ENCODE measurements at regions not wholly inside any gene's neighbourhood (a gene's known extent, or its start where the extent isn't known, plus 50 kb on each side); places are given as distances from the start of the nearest gene placed in this dataset.
"Not testable (repeated sequence)": the region's sequence is repeated elsewhere in the genome, so short reads cannot be mapped to it uniquely, and the experiment has no call there.

DNA sequence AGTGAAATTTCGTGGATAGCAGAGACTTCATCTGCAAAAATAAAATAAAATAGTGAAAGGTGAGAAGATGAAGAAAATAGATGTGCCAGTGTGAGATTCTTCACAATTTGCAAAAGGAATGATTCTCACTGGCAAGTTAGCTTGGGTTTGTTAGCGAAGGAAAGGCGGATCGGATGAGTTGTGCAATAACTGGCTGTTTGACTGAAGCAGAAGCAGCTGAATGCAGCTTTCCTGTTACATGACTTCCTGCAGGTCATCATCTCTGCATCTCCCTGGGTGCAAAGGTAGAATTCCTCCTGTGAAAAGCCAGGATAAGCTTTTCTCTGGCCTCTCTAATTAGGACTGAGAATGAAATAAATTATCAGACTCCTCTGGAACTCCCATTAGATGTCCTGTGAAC, 263.1 kb upstream of the CHRM3 start:
- no peak for FAIRE-seq

DNA sequence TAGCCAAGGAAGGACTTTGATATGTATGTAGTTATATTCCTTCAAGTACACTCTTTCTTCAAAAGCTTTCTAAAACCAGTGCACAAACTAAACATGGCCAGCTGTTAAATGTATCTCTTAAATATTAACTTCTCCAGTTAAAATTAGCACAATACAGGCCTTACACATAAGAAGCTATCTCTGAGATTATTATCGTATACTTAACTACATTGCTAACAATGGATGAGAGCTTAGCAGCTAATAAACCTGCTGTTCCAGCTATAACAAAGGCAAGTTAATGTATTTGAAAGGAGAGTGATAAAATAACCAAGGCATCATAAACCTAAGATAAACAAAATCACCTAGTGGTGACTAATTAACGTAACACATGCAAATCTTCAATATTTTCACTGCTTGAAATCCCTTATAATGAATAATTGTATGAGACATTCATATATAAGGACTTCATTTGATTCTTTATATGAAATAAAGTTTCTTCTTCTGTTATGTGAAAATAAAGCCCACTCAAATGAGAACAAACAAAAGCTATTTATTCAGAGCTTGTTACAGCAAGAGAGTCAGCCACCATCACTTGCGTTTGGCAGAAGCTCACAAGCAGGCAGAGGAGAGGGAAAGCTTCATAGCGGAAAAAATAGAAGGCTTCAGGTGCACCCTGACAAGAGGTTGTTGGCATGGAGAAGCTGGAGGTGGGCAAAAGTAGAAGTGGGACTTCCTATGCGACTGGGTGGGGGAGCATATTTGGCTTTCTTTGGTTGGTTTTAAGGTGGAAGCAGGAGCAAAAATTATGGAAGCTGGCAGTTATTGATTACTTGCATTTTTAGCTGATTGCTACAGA, 274.1 kb upstream of the CHRM3 start:
- DNase-seq (ENCODE audit: low spot score) (no peak), FAIRE-seq (no peak)

More for the DNA sequence above, 263.1 kb upstream of the CHRM3 start:
- no peak for DNase-seq (ENCODE audit: low spot score)

DNA sequence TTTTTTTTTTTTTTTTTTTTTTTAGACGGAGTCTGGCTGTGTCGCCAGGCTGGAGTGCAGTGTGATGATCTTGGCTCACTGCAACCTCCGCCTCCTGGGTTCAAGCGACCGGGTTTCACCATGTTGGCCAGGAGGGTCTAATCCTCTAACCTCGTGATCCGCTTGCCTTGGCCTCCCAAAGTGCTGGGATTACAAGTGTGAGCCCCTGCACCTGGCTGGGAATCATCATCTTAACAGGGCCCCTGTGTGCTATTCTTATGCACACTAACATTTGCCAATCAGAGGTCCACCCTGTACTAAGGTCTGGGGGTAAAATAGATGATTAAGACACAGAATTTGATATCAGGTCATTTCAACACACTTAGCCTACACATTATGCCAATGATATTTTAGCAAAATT, 278.7 kb upstream of the CHRM3 start:
- no peak for FAIRE-seq

DNA sequence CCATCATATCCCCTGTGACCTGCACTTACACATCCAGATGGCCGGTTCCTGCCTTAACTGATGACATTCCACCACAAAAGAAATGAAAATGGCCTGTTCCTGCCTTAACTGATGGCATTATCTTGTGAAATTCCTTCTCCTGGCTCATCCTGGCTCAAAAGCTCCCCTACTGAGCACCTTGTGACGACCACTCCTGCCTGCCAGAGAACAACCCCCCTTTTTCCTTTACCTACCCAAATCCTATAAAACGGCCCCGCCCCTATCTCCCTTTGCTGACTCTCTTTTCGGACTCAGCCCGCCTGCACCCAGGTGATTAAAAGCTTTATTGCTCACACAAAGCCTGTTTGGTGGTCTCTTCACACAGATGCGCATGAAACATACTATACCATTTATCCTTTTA, 279.7 kb upstream of the CHRM3 start:
- DNase-seq (ENCODE audit: low spot score); FAIRE-seq: not testable (repeated sequence)

More for the DNA sequence above, 278.7 kb upstream of the CHRM3 start:
- no peak for DNase-seq (ENCODE audit: low spot score)

DNA sequence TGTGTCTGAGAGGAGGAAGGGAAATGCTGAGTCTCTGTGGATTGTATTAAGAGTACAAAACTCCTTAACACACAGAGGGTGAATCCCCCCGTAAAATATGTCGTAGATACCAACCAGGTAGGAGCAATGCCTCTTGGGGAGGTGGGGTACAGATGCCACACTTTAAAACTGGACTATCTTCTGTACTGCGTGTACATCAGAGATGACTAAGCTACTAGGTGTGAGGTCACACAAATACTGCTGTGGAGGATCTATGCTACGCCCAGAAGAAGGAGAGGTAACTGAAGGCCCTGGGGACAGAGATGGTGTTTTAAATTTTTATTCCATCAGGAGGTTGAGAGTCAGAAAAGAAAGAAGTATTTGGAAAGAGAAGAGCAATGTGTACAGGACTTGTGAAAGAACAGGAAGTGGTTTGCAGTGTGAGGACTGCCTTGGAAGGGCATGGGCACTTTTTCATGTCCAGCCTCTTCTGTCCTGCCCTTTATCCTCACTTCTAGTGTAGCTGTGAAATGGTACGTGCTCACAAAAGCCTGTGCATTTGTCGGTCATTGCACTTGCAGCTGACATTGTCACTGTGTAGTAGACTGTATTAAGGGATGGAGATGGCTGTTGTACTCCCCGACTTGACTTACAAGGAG, 287.8 kb upstream of the CHRM3 start:
- FAIRE-seq (no peak), DNase-seq (ENCODE audit: low spot score) (no peak)

DNA sequence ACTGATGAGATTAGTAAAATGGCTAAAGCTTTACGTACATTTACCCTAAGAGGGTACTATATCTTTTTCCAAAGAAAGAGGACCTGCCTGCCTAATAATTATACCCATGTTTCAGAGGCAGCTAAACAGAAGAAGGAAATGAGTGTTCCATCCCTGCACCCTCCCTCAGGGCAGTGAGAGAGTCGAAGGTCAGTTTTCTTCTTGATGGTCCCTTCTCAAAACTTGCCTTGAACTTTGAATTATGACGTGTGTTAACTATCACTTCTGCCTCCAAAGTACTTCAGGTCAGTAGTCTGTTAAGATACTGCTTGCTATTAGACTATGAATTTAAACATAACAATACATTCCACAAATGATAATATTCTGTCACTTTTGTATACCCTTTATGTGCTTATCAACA, 294.8 kb upstream of the CHRM3 start:
- FAIRE-seq (no peak), DNase-seq (ENCODE audit: low spot score) (no peak)

DNA sequence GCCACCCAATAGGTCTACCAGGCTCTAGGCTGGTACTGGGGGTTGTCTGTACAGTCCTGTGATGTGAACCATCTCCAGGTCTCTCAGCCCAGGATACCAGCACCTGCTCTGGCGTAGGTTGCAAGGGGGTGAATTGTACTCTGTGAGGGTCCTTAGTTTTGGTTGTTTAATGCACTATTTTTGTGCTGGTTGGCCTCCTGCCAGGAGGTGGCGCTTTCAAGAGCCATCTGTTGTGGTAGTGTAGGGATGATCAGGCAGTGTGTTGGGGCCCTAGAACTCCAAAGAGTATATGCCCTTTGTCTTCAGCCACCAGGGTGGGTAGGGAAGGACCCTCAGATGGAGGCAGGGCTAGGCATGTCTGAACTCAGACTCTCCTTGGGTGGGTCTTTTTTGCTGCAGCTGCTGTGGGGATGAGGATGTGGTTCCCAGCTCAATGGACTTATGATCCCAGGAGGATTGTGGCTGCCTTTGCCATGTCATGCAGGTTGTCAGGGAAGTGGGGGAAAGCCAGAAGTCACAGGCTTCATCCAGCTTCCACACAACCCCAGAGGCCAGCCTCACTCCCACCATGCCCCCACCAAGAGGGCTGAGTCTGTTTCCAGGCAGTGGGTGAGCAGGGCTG, 301.8 kb upstream of the CHRM3 start:
- DNase-seq (ENCODE audit: low spot score) = no peak
- FAIRE-seq = no peak

DNA sequence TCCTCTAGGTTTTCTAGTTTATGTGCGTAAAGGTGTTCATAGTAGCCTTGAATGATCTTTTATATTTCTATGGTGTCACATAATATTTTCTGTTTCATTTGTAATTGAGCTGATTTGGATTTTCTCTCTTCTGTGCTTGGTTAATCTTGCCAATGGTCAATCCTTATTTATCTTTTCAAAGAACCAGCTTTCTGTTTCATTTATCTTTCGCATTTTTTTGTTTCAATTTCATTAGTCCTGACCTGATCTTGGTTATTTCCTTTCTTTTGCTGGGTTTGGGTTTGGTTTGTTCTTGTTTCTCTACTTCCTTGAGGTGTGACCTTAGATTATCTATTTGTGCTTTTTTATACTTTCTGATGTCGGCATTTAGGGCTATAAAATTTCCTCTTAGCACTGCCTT, 304.4 kb upstream of the CHRM3 start:
- FAIRE-seq; DNase-seq (ENCODE audit: low spot score): not testable (repeated sequence)

DNA sequence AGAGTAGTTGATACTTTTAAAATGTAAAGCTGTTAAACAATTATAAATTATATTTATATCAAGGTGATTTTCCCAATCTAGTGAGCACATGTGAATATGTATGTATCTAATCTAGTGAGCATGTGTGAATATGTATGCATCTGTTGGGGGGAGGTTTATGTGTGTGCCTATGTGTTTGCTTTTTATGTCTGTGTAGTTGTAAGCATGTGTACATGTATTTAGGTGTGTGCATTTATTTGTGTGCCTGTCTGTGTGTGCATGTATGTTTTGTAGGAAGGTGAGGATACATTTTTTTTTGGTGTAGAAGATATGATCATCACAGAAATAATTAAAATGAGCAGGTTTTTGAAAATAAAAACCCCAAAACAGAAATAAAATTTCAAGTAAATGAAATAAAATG, 318.9 kb upstream of the CHRM3 start:
- DNase-seq (ENCODE audit: low spot score) (no peak), FAIRE-seq (no peak)

DNA sequence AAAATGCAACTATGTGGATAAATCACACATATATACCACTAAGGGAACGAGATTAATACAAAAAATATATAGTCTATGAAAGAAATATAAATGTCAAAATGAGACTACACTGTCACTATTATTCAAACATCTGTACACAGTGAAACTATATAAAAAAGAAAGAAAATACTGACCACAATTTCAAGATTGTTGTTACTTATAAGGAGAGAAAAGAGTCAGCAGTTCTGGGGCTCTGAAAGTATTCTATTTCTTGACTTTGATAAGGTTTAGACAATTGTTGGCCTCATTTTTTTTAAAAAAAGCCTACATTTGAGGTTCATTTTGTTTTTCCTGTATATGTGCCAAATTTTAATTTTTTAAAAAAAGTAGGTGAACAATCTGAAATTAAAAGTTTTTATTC, 319.3 kb upstream of the CHRM3 start:
- FAIRE-seq = no peak
- no peak for DNase-seq (ENCODE audit: low spot score)

DNA sequence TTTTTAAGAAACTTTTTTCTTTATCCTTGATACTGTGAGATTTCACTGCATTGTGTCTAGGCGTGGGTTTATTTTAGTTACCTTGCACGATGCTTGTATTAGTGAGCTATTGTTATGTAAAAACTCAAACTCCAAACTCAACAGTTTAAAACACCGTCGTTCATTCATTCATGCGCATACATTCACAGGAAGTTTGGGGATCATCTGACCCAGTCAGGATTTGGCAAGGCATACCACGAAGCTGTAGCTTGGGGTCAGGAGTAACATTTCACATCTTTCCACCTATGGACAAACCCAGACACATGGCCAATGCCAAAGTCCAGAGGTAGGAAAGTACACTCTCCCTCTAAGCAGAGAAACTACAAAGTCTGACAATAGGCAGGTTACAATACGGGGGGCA, 324.6 kb upstream of the CHRM3 start:
- DNase-seq (ENCODE audit: low spot score) (no peak), FAIRE-seq (no peak)

DNA sequence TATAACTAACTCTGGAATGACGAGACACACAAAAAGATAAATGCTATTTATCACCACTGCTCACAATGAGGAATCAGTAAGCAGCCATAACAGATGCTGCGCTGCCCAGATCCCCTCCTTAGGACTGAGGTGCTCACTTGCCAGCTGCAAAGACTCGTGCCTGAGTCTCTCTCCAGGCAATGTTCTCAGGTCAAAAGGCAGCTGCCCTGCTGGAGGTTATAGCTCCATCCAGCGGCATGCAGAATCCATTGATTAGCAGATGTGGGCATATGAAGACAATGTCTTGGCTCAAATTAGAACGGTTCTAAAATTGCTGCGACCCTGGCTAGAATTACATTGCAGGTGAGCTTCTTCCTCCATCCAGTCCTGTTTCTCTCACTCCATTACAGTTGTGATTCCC, 328.2 kb upstream of the CHRM3 start:
- FAIRE-seq = no peak
- no peak for DNase-seq (ENCODE audit: low spot score)

DNA sequence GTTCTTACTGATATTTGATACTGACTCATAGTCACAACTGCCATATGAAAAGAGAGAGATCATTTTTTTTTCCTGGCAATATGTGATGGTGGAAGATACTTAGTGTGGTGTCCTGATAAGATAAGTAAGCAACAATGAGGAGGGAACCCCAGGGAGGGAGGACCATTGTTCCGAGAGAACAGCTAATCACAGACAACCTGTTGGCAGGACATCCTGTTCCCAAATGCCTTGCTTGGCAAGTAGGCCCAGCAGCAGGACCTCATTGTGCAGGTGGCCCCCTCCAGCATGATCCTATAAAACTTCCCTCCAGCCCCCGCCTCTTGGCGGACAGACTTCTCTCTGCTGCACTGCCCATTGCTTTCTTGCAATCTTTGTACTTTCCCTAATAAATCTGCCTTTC, 329.4 kb upstream of the CHRM3 start:
- FAIRE-seq = no peak

DNA sequence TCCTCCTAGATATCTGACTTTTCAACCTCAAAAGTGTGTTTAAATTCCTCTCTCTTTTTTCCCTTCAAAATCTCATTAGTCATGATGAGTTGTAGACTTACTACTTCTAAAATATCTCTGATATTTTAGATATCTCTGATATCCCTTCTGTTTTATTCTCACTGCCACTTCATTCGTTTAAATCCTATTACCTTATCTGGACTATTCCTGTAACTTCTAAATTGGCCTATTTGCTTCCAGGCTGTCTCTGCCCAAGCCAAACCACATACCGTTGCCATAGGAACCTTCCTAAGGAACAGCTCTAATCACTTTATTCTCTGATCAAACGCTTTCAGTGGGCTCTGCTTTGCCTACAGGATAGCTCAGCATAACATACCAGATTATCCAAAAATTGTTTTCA, 333.1 kb upstream of the CHRM3 start:
- FAIRE-seq (no peak), DNase-seq (ENCODE audit: low spot score) (no peak)

More for the DNA sequence above, 329.4 kb upstream of the CHRM3 start:
- no peak for DNase-seq (ENCODE audit: low spot score)

DNA sequence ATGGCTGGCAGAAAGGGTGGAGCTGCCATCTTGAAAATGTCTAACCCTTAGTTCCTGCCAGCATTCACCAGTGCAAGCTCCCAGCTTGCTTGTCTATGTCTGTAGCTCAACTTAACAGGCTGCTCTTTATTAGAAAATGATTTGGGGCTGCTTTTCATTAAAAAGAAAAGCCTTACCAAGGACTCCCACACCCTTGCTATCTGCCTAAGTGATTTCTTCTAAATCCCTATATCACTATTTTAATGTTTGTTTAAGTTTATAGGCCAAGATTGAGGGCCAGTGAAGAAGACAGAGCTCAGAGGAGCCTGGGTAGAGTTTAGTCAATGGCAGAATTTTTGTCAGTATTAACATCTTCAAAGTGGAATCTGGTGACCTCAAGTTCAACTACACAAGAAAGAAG, 336.8 kb upstream of the CHRM3 start:
- DNase-seq (ENCODE audit: low spot score) = no peak
- FAIRE-seq = no peak

DNA sequence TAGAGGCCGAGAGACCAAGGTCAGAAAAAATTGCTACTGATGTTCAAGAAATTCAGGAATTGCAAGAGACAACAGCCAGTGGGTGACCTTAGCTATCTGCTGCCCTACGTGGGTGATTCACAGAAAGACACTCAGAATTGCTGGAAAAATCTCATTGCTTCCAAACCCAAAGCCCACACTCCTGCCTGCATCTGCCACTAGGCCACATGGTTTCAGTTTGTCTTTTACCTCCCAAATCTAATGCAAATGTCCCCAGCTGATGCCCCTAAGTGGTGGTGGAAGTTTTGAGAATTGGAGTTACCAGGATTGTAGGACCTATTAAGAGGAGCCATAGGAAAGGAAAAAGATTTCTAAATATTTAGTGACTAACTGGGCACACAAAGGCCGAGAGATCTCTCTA, 341.5 kb upstream of the CHRM3 start:
- DNase-seq (ENCODE audit: low spot score) (no peak), FAIRE-seq (no peak)

DNA sequence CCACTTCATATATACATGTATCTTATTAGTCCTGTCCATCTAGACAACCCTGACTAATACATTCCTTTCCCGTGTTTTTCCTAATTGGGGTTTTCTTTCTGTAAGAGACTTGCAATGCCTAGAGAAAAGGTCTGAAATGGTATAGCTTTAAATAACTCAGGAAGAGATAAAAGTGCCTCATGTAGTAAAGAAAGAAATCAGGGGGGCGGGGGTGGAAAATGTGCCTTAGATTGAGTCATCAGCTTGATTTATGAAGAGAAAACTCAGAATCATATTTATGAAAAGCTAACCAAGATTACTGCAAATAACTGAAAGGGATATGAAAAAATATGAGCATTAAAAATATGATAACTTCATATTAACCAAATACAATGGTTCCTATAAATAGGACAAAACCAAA, 345.8 kb upstream of the CHRM3 start:
- no peak for FAIRE-seq
- no peak for DNase-seq (ENCODE audit: low spot score)

DNA sequence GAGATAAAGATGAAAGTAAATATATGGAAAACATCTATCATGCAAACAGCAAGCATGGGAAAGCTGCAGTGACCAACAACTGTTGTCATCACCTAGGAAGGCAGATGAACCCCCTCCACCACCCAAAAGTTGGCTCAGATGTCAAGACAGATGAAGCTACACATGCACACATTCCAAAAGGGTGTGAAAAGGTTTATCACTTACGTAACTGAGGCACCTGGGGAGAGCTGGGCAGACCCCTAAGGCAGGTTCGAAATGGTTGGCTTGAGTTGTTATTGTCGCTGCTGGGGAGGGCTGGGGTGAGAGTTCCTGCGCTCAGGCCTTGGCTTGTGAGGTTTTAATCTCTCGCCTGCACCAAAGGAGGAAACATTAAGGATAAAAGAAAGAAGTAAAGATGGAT, 355.1 kb upstream of the CHRM3 start:
- FAIRE-seq = no peak
- no peak for DNase-seq (ENCODE audit: low spot score)

DNA sequence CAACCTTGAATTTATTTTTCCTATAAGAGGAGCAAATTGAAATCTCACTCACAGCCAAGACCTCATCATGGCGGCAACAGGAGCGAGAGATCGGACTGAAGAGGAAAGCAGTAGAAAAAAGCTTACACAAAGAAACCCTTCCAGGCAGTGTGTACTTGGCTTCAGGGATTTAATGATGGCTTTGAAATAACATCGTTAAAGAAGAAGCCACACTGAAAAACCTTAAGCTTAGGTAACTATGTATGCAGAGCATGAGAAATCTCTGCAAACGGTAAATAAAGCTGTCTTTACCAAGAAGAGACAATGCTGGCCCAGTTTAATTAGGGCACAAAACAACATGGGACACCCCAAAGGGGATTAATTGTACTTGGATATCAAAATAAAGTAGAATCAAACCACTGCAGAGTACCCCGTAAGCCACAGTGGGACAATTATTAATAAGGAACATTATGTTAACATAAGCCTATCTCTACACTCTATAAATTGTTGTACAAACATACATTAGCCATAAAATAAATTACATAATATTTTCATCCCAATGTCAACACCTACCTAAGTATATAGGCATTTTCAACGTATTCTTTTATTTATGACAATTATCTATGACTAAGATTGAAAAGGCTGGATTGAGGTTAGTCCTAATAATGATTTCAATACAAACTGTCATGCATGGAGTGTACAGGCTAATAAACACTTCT, 360.2 kb upstream of the CHRM3 start:
- DNase-seq (ENCODE audit: low spot score) = no peak
- FAIRE-seq = no peak

DNA sequence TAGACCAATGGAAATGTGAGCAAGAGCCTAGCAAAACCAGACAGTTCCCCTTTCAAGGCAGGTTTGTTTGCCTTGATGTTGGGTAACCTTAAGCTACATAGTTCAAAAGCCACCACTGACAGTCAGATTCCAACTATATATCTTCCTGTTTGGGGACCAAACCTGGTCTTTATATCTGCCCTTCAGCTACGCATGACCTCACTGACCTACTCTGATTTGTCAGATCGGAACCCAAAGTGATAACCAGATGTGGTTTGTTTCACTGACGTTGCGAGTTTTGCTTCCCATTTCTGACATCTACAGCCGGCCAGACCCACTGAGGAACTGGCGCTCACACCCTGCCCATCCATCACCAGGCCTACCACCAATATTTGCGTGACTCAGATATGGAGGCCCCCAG, 361.1 kb upstream of the CHRM3 start:
- DNase-seq (ENCODE audit: low spot score) (no peak), FAIRE-seq (no peak)

DNA sequence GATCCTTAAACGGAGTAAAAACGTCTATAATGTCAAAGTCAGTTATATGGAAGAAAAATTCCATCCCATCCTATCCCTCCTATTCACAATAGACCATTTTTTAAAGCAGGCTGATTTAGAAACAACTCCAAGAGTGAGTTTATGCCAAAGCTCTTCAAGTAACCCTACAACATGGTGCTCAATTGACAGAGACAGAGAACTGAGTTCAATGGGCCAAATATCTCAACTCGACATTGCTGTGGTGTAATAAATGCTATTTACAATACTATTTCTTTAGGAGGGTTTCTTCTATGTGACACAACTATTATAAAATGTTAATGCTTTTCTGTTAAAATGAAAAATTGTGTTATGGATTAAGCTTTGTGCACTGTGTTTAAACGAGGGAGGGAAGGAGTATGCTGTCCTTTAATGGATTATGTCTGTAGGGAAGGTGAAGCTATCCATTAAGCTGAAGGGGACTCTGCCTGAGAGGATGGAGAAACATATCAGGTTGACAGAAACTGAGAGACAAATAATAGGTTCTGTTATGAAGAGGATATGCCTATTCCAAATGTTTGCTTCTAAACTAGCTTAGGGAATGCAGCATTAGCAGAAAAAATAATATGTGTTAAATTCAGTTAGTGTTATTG, 362.5 kb upstream of the CHRM3 start:
- no peak for FAIRE-seq

DNA sequence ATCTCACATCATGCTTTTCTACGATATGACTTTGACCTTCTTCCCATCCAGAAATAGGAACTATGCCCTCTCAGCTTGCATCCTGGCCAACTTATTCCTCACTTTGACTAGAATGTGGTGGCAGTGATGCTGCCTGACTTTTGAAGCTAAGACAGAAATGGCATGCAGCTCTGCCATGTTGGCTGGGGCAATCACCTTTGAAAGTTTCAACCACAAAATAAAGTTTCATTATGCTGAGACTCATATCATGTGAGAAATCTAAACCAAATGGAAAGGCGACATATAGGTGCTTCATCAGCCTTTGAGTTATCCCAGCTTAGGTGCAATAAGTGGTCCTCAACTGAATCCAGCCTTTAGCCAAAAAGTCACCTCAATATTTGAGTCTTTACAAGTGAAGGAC, 370.0 kb upstream of the CHRM3 start:
- FAIRE-seq (no peak), DNase-seq (ENCODE audit: low spot score) (no peak)

More for the DNA sequence above, 362.5 kb upstream of the CHRM3 start:
- no peak for DNase-seq (ENCODE audit: low spot score)
